NCI-H1105 (cell line): ENCODE measurements at regions not wholly inside any gene's neighbourhood (a gene's known extent, or its start where the extent isn't known, plus 50 kb on each side); places are given as distances from the start of the nearest gene placed in this dataset.
"Not testable (repeated sequence)": the region's sequence is repeated elsewhere in the genome, so short reads cannot be mapped to it uniquely, and the experiment has no call there.

Experiments
- DNase-seq: peaks from one replicate; lab custom pipeline; 2025; lab: John Stamatoyannopoulos, UW

DNA sequence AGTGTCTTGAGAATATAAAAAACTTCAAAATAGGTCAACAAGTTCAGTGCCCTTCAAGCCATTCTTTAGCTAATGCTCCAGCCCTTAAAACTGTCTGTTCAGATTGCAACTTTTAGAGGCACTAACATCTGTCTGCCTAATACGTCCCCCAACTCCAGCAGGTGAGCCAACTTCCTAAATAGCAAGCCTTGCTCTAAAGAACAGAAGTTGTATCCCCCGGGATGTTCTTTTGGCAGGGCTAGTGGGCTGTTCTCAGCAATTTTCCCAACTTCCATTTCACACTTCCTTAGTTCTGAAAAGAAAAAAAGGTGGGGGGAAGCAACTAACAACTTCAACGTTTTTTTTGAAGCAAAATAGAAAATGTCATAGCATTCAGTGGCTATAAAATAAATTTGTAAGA is 290.0 kb upstream of the PTCHD4 start:
- DNase-seq = no peak

DNA sequence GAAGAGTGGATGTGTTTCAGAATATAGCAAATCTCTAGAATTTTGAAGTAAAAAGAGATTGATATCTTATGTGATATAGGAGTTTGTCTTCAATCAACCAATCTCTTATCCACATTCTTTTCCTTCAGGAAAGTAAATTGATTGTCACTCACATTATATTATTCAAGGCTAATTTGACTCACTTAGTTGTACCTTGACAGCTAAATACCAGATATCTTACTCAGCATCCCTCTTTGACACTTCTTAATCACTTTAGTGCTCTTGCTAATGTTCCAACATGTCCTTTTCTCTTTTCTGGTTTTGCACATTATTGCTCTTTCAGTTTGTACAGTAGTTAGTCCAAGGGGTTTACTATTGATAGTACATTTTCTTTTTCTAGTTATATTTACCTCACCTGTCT is 286.9 kb upstream of the PTCHD4 start:
- DNase-seq = no peak

GRCh38 chr6:48389146-48390043 is 278.4 kb upstream of the PTCHD4 start:
- peak; percentile 40 for DNase-seq

DNA sequence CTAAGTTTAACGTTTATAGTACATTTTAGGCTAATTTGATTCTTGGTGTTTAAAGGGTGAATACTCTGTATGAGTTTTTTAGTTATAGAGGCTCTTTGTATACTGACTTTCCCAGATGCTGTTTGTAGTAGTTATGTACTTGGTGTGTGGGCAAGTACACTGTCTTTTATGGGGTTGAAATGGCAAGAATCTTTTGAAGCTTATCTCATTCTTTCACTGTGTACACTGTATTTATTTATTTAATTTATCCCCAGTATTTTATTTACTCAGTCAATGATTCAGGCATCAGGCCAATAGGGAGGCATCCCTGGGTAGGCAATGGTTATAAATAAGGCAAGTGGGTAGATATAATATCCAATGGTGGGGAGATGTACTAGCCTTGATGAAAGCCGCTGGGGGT is 277.0 kb upstream of the PTCHD4 start:
- DNase-seq = no peak

DNA sequence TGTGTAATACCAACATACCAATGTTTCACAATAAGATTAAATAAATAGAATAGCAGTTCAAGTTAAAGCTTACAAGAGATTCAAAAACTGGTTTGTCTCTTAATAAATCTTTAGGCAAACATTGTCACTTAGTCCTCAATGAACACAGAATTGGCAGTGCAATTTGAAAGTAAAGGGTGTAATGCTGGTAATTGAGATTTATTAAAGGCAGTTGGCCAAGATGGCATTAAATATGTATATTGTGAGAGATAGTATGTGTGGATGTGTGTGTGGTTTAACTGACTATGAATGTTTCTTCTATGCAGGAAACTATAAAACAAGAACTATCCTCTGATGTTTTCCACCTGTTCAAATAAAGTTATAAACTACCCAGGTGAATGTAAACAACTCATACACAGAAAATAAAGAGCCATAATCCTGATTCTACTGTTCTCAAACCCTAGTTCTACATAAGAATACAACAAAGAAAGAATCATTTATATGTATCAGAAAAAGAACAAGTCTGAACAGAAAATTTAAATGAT is 267.9 kb upstream of the PTCHD4 start:
- DNase-seq = peak; percentile 65

GRCh38 chr6:48377115-48377514 is 266.1 kb upstream of the PTCHD4 start:
- DNase-seq = no peak

GRCh38 chr6:48371226-48371625 is 260.2 kb upstream of the PTCHD4 start:
- DNase-seq = not testable (repeated sequence)

DNA sequence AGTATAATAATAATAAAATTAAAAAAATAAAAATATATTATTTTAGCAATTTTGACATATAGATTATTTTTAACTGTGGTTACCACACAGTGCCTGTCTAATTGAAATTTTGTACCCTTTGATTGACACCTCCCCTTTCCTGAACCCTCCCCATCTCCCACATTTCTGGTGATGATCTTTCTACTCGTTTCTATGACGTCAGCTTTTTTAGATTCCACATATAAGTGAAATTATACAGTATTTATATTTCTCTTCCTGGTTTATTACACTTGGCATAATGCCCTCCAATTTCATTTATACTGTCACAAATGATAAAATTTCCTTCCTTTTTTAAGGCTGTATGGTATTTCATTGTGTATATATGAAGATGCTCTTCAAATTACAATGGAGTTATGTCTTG is 258.1 kb upstream of the PTCHD4 start:
- no peak for DNase-seq

GRCh38 chr6:48325701-48326100 is 214.7 kb upstream of the PTCHD4 start:
- DNase-seq = no peak

DNA sequence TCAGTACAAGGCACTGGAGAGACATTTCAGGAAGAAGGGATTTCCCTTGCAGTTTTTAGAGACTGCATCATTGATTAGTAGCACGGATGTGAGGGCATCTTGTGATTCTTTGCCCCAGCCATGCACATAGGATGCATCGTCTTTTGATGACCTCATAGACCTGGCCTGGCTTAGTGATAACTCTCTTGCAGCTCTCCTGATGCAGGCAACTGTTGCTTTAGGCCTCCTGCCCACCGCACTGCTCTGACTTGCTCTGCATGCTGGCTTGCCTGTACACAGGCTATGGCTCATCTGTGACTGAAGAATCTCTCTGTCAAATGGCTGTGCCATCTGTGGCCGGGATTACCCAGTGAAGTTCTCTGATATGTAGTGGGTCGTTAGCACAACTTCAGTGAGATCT is 207.7 kb upstream of the PTCHD4 start:
- DNase-seq = no peak

DNA sequence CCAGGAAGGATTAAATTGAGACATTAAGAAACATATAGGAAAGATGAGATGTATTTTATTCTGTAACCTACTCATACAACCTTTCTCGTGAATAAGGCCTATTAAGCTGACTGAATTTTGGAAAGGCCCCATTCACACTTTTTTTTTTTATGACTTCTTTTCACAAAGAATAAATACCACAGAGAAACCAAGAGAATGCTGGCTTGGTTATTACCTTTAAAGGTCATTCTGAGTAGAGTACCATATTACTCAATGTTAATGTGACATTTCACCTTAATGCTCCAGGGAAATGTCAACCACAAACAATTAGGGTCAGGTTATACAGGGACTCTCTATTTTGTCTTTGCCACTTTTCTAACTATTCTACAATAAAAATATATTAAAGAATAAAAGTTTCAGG is 204.9 kb upstream of the PTCHD4 start:
- no peak for DNase-seq

DNA sequence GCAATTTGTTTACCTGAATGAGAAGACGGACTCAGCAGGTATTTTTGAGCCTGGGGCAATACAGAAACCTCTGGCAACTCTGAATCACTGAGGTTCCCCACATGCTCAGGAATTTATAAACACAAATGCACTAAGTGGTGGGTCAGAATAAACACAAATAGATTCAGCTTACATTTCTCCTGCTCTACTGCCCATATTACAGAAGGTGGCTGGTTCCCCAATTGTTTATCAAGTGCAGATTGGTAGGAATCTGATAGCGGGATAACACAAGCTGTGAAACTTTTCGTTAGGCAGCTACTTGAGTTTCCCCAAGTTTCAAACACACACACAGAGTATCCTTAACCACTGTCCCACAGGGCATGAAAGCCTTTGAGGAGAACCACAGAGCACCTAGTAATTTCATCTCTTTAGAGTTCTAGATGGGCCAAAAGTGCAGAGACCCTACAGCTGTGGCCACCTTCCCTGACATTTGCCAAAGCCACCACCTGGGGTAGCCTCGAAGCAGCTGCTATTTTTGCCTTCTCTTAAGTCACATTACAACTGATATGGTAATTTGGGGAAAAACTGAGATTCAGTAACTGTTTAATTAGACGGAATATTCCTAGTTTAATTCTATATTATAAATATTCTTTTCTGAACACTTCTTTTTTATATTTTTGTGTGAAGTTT is 204.2 kb upstream of the PTCHD4 start:
- no peak for DNase-seq

DNA sequence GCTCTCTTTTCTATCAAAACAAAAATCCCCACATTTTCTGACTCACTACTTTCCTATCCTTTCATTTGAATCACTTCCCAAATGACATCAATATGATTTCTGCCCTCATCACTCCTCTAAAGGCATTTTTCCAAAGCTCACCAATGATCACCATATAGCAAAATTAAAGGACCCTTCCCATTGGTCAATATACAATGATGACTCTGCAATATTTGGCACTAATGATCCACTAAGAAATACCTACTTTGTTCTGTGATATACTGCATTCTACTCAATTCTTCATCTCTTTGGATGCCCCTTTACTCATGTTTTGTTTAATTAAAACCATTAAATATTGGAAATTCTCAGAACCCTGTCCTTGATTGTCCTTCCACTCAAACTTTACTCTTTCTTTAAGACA is 200.3 kb upstream of the PTCHD4 start:
- DNase-seq = no peak

DNA sequence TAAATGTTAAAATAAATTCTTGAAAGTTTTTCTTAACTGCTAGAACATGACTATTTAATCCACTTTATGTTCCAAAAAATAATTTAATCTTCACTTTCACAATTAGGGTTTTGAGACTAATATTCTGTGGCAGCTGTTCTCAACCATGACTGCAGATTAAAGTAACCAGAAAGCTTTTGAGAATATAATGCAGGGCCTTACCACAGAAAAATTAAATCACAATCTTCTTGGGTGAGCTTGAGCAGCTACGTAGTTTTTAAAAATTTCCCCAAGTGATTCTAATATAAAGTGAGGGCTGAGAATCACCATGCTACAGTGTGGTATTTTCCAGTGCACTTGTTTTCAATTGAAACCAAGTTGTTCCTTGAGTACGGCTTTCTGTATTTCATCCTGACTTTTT is 196.6 kb upstream of the PTCHD4 start:
- DNase-seq = no peak

DNA sequence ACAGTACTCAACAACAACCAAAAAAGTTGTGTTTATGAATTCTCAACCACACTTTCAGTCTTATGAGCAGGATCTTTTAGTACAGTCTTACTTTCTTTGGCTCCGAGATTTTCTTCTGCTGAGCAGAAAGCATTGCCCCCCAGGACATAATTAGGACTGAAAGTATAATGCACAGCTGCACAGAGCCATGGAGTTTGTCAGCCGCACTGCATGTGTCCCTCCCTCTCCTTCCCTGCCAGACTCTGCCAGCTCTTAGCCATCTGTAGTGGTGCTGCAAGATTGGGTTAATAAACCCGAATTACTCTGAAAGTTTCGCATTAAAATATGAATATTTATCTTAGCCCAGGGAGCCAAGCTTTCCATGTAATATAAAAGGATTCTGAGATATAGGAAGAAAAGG is 179.6 kb upstream of the PTCHD4 start:
- no peak for DNase-seq

- no peak for DNase-seq
Observed at GRCh38 chr6:48289841-48290240, 178.8 kb upstream of the PTCHD4 start.

- DNase-seq = no peak
Observed at GRCh38 chr6:48281217-48281616, 170.2 kb upstream of the PTCHD4 start.

DNA sequence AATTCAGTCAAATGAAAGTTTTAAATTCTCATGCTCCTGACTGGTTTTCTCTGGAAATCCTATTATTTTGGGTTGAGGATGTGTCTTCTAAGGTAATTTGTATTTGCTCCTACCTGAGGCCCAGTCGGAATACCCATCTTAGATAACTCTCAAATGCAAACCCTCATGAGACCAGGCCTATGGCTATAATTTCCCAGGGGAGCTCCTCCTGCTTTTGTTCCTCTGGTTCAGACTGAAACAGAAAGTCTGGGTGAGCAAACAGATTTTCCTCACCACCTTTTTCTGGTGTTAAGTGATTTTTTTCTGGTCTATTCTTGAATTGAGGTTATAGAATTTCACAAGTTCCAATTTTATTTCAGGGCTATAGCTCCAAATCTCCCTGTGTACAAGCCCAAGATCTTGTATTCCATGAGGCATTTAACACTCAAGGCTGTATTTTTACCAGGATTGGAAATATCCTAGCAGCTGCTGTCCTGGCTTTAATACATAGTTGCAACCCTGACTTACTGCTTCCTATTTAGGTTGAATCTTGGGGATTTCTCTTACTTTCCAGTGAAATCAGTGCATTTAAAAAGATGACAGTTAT is 169.1 kb upstream of the PTCHD4 start:
- DNase-seq = no peak

- no peak for DNase-seq
Observed at GRCh38 chr6:48278261-48278660, 167.3 kb upstream of the PTCHD4 start.

DNA sequence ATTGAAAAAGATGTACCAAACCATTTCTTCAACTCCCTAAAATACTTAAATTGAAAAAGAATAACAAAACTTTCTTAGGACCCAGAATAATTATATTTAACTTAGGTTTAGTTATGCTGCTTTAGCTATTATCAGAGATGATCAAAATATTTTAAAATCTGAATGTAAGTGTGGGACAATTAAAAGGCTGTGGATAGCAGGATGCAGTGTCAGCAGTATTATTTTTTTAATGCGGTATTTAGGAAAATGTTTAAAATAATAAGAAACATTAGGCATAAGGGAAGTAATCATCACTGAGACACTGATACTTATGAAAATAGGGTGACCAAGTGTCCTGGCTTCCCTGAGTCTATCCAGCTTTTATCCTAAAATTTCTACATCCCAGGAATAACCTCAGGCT is 161.5 kb upstream of the PTCHD4 start:
- DNase-seq = no peak

GRCh38 chr6:48255094-48255493 is 144.1 kb upstream of the PTCHD4 start:
- DNase-seq = no peak

- no peak for DNase-seq
Observed at GRCh38 chr6:48249071-48249470, 138.1 kb upstream of the PTCHD4 start.

GRCh38 chr6:48243071-48243470 is 132.1 kb upstream of the PTCHD4 start:
- DNase-seq = no peak
